Cardiac muscle cell (in vitro differentiated cells and primary cell): ENCODE measurements at regions not wholly inside any gene's neighbourhood (a gene's known extent, or its start where the extent isn't known, plus 50 kb on each side); places are given as distances from the start of the nearest gene placed in this dataset.

ENCODE experiments used
- DNase-seq, 2 donors: peaks; one replicate each; pipeline versions ENCODE4 v3.0.0 to v3.0.0-alpha.2; 2010 to 2017; ENCODE audit warnings: low read depth in 1 of 2, low spot score in 1 of 2
- H3K27ac ChIP-seq: fragments of 200-600 bp; sonication (generic); 2 replicates; pipeline ENCODE4 v1.5.1; 2016
- H3K27me3 ChIP-seq: fragments of 200-600 bp; sonication (generic); 2 replicates; pipeline ENCODE4 v1.6.0; 2016; ENCODE audit warnings: control low read depth
- H3K36me3 ChIP-seq: fragments of 200-600 bp; sonication (generic); 2 replicates; pipeline ENCODE4 v1.5.1; 2016; ENCODE audit warnings: control low read depth
- H3K4me1 ChIP-seq: fragments of 200-600 bp; sonication (generic); 2 replicates; pipeline ENCODE4 v1.8.1; 2017; ENCODE audit warnings: low read depth, mild to moderate bottlenecking, mixed run types
- H3K4me3 ChIP-seq: fragments of 200-600 bp; sonication (generic); 2 replicates; pipeline ENCODE4 v1.5.1; 2016; ENCODE audit warnings: mild to moderate bottlenecking
- H3K9me3 ChIP-seq: fragments of 200-600 bp; sonication (generic); 2 replicates; pipeline ENCODE4 v1.5.1; 2017; ENCODE audit warnings: low read depth, mild to moderate bottlenecking, control low read depth
- CTCF ChIP-seq: IDR thresholded peaks from 2 replicates; pipeline ENCODE4 v1.5.1; 2012; ENCODE audit warnings: low read depth, mild to moderate bottlenecking, low read length

- Histone ChIP-seq H3K27me3 (no peaks in the 10 kb centered on the region), H3K27ac (no peak overlapping the region), H3K4me1 (no peaks in the 10 kb centered on the region), H3K36me3 (no peaks in the 10 kb centered on the region), H3K9me3 (no peaks in the 10 kb centered on the region), H3K4me3 (no peak overlapping the region)
- TF ChIP-seq CTCF, result no peak
- no peak for DNase-seq
These were observed 353.7 kb downstream of the ARL6IP6 start for GRCh38 chr2:153072077-153072476.

- no peaks in the 10 kb centered on the region for H3K36me3 ChIP-seq
- no peaks in the 10 kb centered on the region for H3K4me1 ChIP-seq
- H3K4me3 ChIP-seq, result no peak overlapping the region
- TF ChIP-seq CTCF, result no peak
- DNase-seq, result no peak
- no peaks in the 10 kb centered on the region for H3K27me3 ChIP-seq
- no peak overlapping the region for H3K27ac ChIP-seq
- H3K9me3 ChIP-seq, result no peaks in the 10 kb centered on the region
These were observed 352.7 kb downstream of the ARL6IP6 start for GRCh38 chr2:153071090-153071489.

- Histone ChIP-seq H3K9me3 (no peaks in the 10 kb centered on the region), H3K4me3 (no peak overlapping the region), H3K36me3 (no peaks in the 10 kb centered on the region), H3K4me1 (no peaks in the 10 kb centered on the region), H3K27ac (no peak overlapping the region), H3K27me3 (no peaks in the 10 kb centered on the region)
- no peak for TF ChIP-seq CTCF
- no peak for DNase-seq
These were observed 350.5 kb downstream of the ARL6IP6 start for GRCh38 chr2:153068915-153069314.

DNA sequence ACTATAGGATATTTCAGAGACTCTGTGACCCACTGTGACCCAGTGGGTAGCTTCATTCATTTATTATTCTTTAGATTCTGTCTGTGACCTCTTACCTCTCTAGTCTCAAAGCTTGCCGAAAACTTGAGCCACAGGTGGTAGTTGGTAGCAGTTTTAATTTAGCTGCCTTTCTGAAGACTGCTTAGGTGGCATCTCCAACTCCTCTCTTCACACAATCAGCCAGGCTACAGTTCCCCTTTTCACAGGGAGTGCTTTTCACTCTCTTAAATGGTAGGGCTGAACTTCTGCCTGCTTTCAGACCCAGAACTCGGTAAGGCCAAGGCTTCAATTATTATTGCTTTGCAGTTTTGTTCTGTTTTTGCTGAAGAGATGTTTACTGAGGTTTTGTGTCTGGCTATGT lies 349.6 kb downstream of the ARL6IP6 start:
- no peak for TF ChIP-seq CTCF
- Histone ChIP-seq H3K27ac (no peak overlapping the region), H3K36me3 (no peaks in the 10 kb centered on the region), H3K9me3 (no peaks in the 10 kb centered on the region), H3K27me3 (no peaks in the 10 kb centered on the region), H3K4me1 (no peaks in the 10 kb centered on the region), H3K4me3 (no peak overlapping the region)
- no peak for DNase-seq

- Histone ChIP-seq H3K27ac (peak overlapping the region; percentile 68), H3K27me3 (no peaks in the 10 kb centered on the region), H3K4me1 (peaks cover 13% of the 10 kb centered on the region), H3K4me3 (no peak overlapping the region), H3K36me3 (no peaks in the 10 kb centered on the region), H3K9me3 (no peaks in the 10 kb centered on the region)
- no peak for TF ChIP-seq CTCF
- DNase-seq, result peak in 1 of 2 donors; percentile 20
These were observed 341.1 kb downstream of the ARL6IP6 start for GRCh38 chr2:153059338-153060052.
